ENCODE measurements at regions not wholly inside any gene's neighbourhood (a gene's known extent, or its start where the extent isn't known, plus 50 kb on each side); places are given as distances from the start of the nearest gene placed in this dataset.

GRCh38 chr3:59152943-59153342 is 103.1 kb upstream of the CFAP20DC start:
- no peak for TF ChIP-seq REST (IDR thresholded peaks at IDR 0.05; ENCODE audit: insufficient read depth in 1 of 2, low read depth in 2 of 2, low read length in 2 of 2)
- no peak for TF ChIP-seq TAF1 (IDR thresholded peaks at IDR 0.05; ENCODE audit: borderline replicate concordance, insufficient read depth, low read length)
- TF ChIP-seq FOXP2 (optimal IDR thresholded peaks at IDR 0.05; ENCODE audit: borderline replicate concordance, extremely low read depth, extremely low read length, insufficient read depth), result no peak
- TF ChIP-seq POLR2AphosphoS5 (IDR thresholded peaks at IDR 0.05; ENCODE audit: low read depth, low read length), result no peak
- no peak for TF ChIP-seq SIN3A (IDR thresholded peaks at IDR 0.05; ENCODE audit: borderline replicate concordance, insufficient read depth, low read length)
